ENCODE measurements at regions not wholly inside any gene's neighbourhood (a gene's known extent, or its start where the extent isn't known, plus 50 kb on each side); places are given as distances from the start of the nearest gene placed in this dataset.

- no peak for TF ChIP-seq REST (IDR thresholded peaks at IDR 0.05; ENCODE audit: insufficient read depth in 1 of 2, low read depth in 2 of 2, low read length in 2 of 2)
- no peak for TF ChIP-seq TAF1 (IDR thresholded peaks at IDR 0.05; ENCODE audit: borderline replicate concordance, insufficient read depth, low read length)
- no peak for TF ChIP-seq SIN3A (IDR thresholded peaks at IDR 0.05; ENCODE audit: borderline replicate concordance, insufficient read depth, low read length)
Measured at GRCh38 chr9:118751848-118752223, 617.4 kb downstream of the BRINP1 start.
